CD14-positive monocyte (primary cell): ENCODE measurements at regions not wholly inside any gene's neighbourhood (a gene's known extent, or its start where the extent isn't known, plus 50 kb on each side); places are given as distances from the start of the nearest gene placed in this dataset.

Experiments
- DNase-seq, 3 donors: peaks; one replicate each; pipeline ENCODE4 v3.0.0-alpha.2; 2011 to 2022
- H2AFZ ChIP-seq: 2 replicates; pipeline ENCODE4 v1.6.0; 2012; ENCODE audit warnings: mild to moderate bottlenecking, low read depth, low read length, inconsistent platforms; ENCODE audit not compliant: insufficient read depth, poor library complexity, severe bottlenecking
- H3K27ac ChIP-seq, 2 donors: 1 replicate in 1 of 2; 2 replicates in 1 of 2; pipeline ENCODE4 v1.5.1; 2012 to 2013; ENCODE audit warnings: low read length in 2 of 2, control low read depth in 1 of 2, inconsistent platforms in 1 of 2, low read depth in 1 of 2, mild to moderate bottlenecking in 1 of 2
- H3K27me3 ChIP-seq, 2 donors: one replicate each; pipeline versions ENCODE4 v1.6.0 to v1.6.1; 2011 to 2013; ENCODE audit warnings: low read length in 2 of 2; ENCODE audit not compliant: control insufficient read depth in 2 of 2, insufficient read depth in 2 of 2
- H3K36me3 ChIP-seq, 2 donors: replicated peaks in 1 of 2; 1 replicate in 1 of 2; 2 replicates in 1 of 2; pipeline versions ENCODE4 v1.5.1 to v1.6.1; 2012 to 2013; ENCODE audit warnings: low read length in 2 of 2, control low read depth in 1 of 2, inconsistent platforms in 1 of 2, mild to moderate bottlenecking in 1 of 2; ENCODE audit not compliant: insufficient read depth in 2 of 2, control insufficient read depth in 1 of 2
- H3K4me1 ChIP-seq, 2 donors: 1 replicate in 1 of 2; 2 replicates in 1 of 2; pipeline versions ENCODE4 v1.5.1 to v1.6.1; 2012 to 2013; ENCODE audit warnings: low read length in 2 of 2, control low read depth in 1 of 2, inconsistent platforms in 1 of 2, mild to moderate bottlenecking in 1 of 2, moderate library complexity in 1 of 2; ENCODE audit not compliant: insufficient read depth in 2 of 2, control insufficient read depth in 1 of 2
- H3K4me2 ChIP-seq: replicated peaks from 2 replicates; pipeline ENCODE3; 2012; ENCODE audit warnings: low read length, moderate library complexity, mild to moderate bottlenecking; ENCODE audit not compliant: poor library complexity, severe bottlenecking; ENCODE audit errors: extremely low read depth
- H3K4me3 ChIP-seq, 3 experiments: fragments of 200-600 bp in 1 of 3; sonication (generic) in 1 of 3; replicated peaks in 1 of 3; 1 replicate in 2 of 3; 2 replicates in 1 of 3; pipeline ENCODE4 v1.5.1; 2011 to 2013; ENCODE audit warnings: low read length in 3 of 3, mild to moderate bottlenecking in 3 of 3, control low read depth in 2 of 3, low read depth in 2 of 3, inconsistent platforms in 1 of 3, moderate library complexity in 1 of 3
- H3K79me2 ChIP-seq: 2 replicates; pipeline ENCODE4 v1.6.0; 2012; ENCODE audit warnings: mild to moderate bottlenecking, control low read depth, inconsistent platforms, low read length, moderate library complexity; ENCODE audit not compliant: insufficient read depth
- H3K9ac ChIP-seq: 2 replicates; pipeline ENCODE4 v1.6.0; 2017; ENCODE audit warnings: low read length, mild to moderate bottlenecking; ENCODE audit not compliant: insufficient read depth, poor library complexity, severe bottlenecking
- H3K9me3 ChIP-seq, 2 donors: replicated peaks in 1 of 2; 1 replicate in 1 of 2; 2 replicates in 1 of 2; pipeline versions ENCODE4 v1.5.1 to v1.6.1; 2012 to 2013; ENCODE audit warnings: low read length in 2 of 2, control low read depth in 1 of 2; ENCODE audit not compliant: control insufficient read depth in 1 of 2, insufficient read depth in 1 of 2
- H4K20me1 ChIP-seq: 2 replicates; pipeline ENCODE4 v1.6.0; 2012; ENCODE audit warnings: mild to moderate bottlenecking, low read length, control low read depth, moderate library complexity; ENCODE audit not compliant: insufficient read depth
- H3K27ac Mint-ChIP-seq, 7 donors: one replicate each; pipeline ENCODE4 v1.8.0; 2020; ENCODE audit warnings: mild to moderate bottlenecking in 7 of 7, mixed read lengths in 7 of 7, moderate library complexity in 6 of 7, inconsistent platforms in 2 of 7
- H3K27me3 Mint-ChIP-seq, 3 donors: one replicate each; pipeline ENCODE4 v1.8.0; 2021 to 2022; ENCODE audit warnings: low read depth in 3 of 3, mild to moderate bottlenecking in 3 of 3, mixed read lengths in 3 of 3, moderate library complexity in 3 of 3, inconsistent platforms in 1 of 3
- H3K36me3 Mint-ChIP-seq, 2 donors: one replicate each; pipeline ENCODE4 v1.8.0; 2020; ENCODE audit warnings: mixed read lengths in 2 of 2, inconsistent platforms in 1 of 2, mild to moderate bottlenecking in 1 of 2
- H3K4me1 Mint-ChIP-seq: one replicate; pipeline ENCODE4 v1.8.0; 2020; ENCODE audit warnings: mild to moderate bottlenecking, mixed read lengths
- H3K4me3 Mint-ChIP-seq, 2 donors: one replicate each; pipeline ENCODE4 v1.8.0; 2020; ENCODE audit warnings: mild to moderate bottlenecking in 2 of 2, mixed read lengths in 2 of 2, moderate library complexity in 1 of 2
- H3K9me3 Mint-ChIP-seq, 7 donors: one replicate each; pipeline ENCODE4 v1.8.0; 2020 to 2022; ENCODE audit warnings: mixed read lengths in 7 of 7, mild to moderate bottlenecking in 6 of 7, moderate library complexity in 6 of 7, inconsistent platforms in 2 of 7
- CTCF ChIP-seq: fragments of 200-600 bp; IDR thresholded peaks from one replicate; pipeline ENCODE4 v1.8.0; 2022; ENCODE audit warnings: antibody characterized with exemption, mild to moderate bottlenecking
- WGBS: methylation state at CpG from one replicate; pipeline ENCODE4 v1.1.5; 2013; ENCODE audit warnings: missing lambda C conversion rate; ENCODE audit not compliant: insufficient coverage; 5-methylcytosine and 5-hydroxymethylcytosine counted together
- intact Hi-C, 2 donors: fragments of 100-400 bp; cut with micrococcal nuclease; formaldehyde crosslinking; loops; one replicate each; pipeline versions ENCODE4 v1.15.0 to v1.15.1; 2023

GRCh38 chr11:127737499-127737898, 736.9 kb upstream of the KIRREL3 start:
- DNase-seq, result no peak
- H3K79me2 ChIP-seq, result no peaks in the 10 kb centered on the region
- H2AFZ ChIP-seq, result no peak overlapping the region
- no peak overlapping the region for H3K4me3 ChIP-seq
- intact Hi-C loops, result no loop called here
- no peak overlapping the region for H3K27ac Mint-ChIP-seq
- H3K36me3 Mint-ChIP-seq, result no peaks in the 10 kb centered on the region
- H3K4me3 Mint-ChIP-seq, result no peak overlapping the region
- TF ChIP-seq CTCF, result no peak
- peaks cover 0 to 1% (median 0%) of the 10 kb centered on the region in 3 donors for H3K27me3 Mint-ChIP-seq
- H3K4me1 Mint-ChIP-seq, result no peaks in the 10 kb centered on the region
- no peaks in the 10 kb centered on the region for H3K36me3 ChIP-seq
- no peak overlapping the region for H3K9ac ChIP-seq
- H4K20me1 ChIP-seq, result no peaks in the 10 kb centered on the region
- H3K9me3 ChIP-seq, result no peaks in the 10 kb centered on the region
- peaks cover 0 to 2% (median 0%) of the 10 kb centered on the region in 7 donors for H3K9me3 Mint-ChIP-seq
- H3K27me3 ChIP-seq, result no peaks in the 10 kb centered on the region
- no CpG with 5 or more reads among the region's 2 CpGs for WGBS
- H3K27ac ChIP-seq, result no peak overlapping the region
- no peaks in the 10 kb centered on the region for H3K4me1 ChIP-seq
- no peak overlapping the region for H3K4me2 ChIP-seq

- H3K9me3 Mint-ChIP-seq, result peaks cover 0 to 5% (median 2%) of the 10 kb centered on the region in 7 donors
- H3K27me3 Mint-ChIP-seq, result peaks cover 0 to 2% (median 0%) of the 10 kb centered on the region in 3 donors
- Histone ChIP-seq H3K9ac (no peak overlapping the region), H3K27ac (no peak overlapping the region), H3K4me3 (no peak overlapping the region), H3K9me3 (no peaks in the 10 kb centered on the region), H3K27me3 (no peaks in the 10 kb centered on the region), H3K4me2 (no peak overlapping the region), H3K4me1 (no peaks in the 10 kb centered on the region), H3K36me3 (no peaks in the 10 kb centered on the region), H2AFZ (no peak overlapping the region), H3K79me2 (no peaks in the 10 kb centered on the region), H4K20me1 (no peaks in the 10 kb centered on the region)
- H3K4me3 Mint-ChIP-seq, result no peak overlapping the region
- no peak for TF ChIP-seq CTCF
- no peaks in the 10 kb centered on the region for H3K36me3 Mint-ChIP-seq
- no peaks in the 10 kb centered on the region for H3K4me1 Mint-ChIP-seq
- H3K27ac Mint-ChIP-seq, result no peak overlapping the region
- intact Hi-C loops, result no loop called here
- 0% methylated on average over 2 of the region's 4 CpGs for WGBS
- no peak for DNase-seq
Measured at GRCh38 chr11:127733552-127733951, 733.0 kb upstream of the KIRREL3 start.
